IPS DF 4.7 (cell line): ENCODE measurements at regions not wholly inside any gene's neighbourhood (a gene's known extent, or its start where the extent isn't known, plus 50 kb on each side); places are given as distances from the start of the nearest gene placed in this dataset.
"Not testable (repeated sequence)": the region's sequence is repeated elsewhere in the genome, so short reads cannot be mapped to it uniquely, and the experiment has no call there.

Experiments used
- DNase-seq: peaks from one replicate; pipeline ENCODE4 v3.0.0-alpha.2; 2013; ENCODE audit warnings: low spot score; ENCODE audit errors: extremely low read depth

DNA sequence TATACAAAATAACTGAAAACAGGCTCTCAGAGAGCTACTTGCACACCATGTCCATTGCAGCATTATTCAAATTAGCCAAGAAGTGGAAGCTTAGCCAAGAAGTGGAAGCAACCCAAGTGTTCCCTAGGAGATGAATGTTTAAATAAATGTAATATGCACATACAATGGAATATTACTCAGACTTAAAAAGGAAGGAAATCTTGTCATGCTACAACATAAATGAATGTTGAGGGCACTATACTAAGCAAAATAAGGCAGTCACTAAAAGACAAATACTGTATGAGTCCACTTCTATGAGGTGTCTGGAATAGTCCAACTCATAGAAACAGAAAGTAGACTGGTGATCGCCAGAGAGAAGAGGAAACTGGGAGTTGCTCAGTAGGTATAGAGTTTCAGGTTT, 438.1 kb downstream of the MAT2B start:
- no peak for DNase-seq

DNA sequence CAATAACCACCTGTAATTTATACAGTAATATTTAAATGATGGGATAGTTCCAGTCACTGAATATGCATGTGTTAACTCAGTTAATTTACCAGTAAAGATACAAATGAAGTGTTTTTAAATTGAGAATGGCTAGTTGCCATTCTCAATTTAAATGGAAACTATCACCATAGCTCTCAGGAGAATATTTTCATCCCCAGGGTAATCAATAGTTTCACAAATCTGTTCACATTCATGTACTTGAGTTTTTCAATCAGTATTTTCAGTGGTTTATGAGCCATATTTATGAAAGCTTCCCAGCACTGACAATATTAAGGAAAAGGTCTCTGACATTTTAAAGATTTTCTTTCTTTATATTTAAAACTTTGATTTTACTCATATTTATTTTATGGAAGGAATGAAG, 439.3 kb downstream of the MAT2B start:
- no peak for DNase-seq

DNA sequence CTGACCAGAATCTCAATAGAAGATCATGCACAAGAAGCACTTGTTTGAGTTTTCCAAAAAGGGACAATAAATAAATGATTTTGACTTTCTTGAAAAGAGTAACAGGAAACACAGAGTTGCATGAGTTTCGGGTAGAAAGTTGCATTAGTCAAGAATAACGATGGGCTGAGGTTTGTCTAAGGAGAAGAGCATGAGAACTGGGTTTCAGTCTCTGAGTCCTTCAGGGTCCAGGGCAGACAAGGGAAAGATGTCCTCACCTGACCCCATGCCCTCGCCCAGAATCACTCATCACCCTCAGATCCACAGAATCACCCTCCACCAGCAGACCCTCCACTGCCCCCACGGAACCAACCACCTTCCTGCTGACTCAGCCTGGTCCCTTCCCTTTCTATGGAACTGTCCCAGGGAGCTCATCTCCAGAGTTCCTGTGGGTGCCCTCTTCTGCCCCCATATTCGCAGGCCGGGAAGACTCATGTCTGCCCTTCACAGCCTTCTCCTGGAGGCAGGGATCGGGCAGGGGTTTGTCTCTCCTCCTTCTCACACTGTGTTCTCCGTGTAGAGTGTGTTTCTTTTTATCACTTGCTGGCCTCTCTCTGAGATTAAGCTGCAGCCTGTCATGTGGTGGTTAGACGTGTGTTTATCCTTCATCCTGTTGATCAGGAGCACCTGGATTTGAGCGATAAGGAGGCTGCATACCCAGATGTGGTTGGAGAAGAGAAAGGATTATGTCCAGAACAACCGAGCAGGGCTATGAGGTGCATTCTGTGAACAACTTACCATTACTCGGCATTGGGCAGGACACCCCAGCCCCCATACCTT, 442.6 kb downstream of the MAT2B start:
- no peak for DNase-seq

DNA sequence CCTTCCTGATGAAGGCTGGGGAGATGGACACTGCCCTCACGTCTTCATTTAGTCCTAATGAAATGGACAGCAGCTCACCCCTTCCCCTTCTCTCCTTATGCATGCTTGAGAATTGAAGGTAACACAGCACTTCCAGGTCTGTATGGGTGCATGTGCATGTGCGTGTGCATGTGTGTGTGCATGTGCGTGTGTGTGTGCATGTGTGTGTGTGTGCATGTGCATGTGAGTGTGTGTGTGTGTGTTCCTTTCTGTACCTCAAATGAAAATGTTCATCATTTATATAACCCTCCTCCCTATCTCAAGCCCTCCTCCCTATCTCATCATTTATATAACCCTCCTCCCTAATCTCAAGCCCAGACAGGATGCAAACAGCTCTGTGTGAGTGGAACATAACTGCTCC, 444.8 kb downstream of the MAT2B start:
- no peak for DNase-seq

DNA sequence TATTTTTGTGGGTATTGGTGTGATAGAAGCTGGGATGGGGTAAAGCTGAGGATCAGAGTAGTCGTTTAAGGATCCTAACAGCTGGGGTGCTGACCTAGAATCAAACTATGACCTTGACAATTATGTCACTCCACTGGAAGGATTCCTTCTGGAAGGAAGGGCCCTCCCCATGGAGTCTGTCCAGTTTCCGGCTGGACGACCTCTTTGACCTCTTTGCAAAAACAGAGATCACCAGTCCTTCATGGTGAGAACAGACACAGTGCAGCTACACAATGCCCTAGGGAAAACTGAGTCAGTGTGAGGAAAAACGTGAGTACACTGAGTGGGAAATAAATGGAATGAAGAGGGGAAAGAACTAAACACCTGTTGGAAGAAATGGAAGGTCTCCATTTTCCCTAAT, 445.6 kb downstream of the MAT2B start:
- no peak for DNase-seq

DNA sequence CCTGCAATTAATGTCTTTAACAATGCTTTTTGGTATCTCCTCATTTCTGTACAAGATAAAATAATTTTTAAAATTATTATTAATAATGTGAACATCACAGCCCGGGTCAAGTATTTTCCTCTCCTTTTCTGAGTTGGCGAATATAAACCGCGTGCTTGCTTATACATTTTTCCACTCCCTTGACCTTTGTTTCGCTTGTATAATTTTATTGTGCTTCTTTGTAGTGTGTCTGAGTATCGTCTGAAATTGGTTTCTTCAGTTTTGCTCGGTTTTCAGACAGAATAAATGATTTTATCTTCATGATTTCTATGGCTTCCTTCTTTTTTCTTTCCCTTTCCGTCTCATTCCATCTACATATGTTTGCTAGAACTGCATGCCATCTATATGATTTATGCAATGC, 448.5 kb downstream of the MAT2B start:
- DNase-seq, result no peak

DNA sequence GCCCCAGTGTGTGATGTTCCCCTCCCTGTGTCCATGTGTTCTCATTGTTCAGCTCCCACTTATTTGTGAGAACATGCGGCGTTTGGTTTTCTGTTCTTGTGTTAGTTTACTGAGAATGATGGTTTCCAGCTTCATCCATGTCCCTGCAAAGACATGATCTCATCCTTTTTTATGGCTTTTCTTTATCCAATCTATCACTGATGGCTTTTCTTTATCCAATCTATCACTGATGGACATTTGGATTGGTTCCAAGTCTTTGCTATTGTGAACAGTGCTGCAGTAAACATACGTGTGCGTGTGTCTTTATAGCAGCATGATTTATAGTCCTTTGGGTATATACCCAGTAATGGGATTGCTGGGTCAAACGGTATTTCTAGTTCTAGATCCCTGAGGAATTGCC, 455.8 kb downstream of the MAT2B start:
- not testable (repeated sequence) for DNase-seq

DNA sequence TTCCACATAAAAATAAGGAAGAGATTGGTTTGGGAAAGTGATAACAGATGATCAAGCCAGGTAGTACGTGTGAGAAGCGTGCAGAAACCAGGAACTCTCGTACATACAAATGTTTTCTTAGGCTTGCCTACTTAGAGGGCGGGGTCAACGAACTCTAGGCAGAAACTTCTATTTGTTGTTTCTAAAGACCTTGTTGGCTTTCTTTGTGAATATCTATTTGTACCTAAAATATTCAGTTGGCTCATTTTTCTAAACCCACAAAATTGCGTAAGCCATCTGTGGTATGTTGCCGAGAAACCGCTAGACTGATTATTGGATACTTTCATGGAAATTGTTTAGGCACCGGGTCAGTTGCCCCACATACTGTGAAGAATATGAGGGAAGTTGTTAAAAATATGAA, 458.5 kb downstream of the MAT2B start:
- no peak for DNase-seq

DNA sequence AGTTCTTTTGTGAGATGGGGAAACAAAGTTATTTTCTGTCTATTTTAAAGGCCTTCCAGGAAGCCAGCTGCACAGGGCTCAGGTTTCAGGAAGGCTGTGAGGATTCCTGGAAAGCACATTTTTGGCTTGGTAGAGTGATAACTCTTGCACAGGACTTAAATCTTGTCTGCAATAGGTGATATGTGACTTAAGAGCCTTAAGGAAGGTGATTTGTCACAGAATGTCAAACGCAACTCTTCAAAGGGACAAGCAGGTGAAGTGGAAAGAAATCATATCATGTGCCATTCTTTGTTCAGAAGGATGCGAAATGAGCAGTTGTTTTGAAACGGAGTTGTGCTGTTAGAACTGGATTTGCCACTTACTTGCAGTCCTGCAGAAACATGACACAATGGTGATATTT, 459.3 kb downstream of the MAT2B start:
- no peak for DNase-seq

DNA sequence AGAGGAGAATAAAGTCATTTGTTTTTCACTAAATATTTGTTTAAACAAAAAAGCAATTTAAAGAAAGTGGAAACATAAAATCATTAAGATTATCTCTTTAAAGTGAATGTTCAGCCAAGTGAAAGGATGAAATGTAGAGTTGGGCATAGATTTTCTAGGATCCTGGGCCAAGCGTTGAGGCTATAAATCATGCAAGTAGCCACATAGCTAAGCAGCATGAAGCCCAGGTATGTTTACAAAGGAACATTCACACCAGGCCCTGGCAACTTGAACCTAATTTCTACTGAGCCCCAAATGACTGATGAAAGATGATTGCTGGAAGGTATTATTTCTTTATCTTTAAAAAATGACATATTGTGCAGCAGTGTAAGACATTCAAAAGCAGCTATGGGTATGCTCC, 461.8 kb downstream of the MAT2B start:
- DNase-seq, result no peak

DNA sequence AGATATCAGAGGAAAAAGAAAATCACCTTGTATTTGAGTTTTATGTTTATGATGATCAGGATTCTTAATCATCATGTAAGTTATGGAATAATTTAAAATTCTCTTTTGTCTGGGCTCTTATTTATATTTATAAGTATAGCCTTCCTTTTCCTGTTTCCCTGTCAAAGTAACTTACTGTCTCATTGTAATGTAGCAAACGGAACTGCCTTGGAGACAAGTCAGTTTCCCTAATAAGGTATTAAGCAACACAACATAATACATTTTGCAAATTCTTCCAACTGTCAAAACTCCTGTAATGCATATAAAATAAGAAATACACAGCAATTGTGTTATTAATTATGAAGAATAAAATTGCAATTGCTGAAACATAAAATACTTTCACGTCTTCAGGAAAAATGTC, 463.2 kb downstream of the MAT2B start:
- no peak for DNase-seq

DNA sequence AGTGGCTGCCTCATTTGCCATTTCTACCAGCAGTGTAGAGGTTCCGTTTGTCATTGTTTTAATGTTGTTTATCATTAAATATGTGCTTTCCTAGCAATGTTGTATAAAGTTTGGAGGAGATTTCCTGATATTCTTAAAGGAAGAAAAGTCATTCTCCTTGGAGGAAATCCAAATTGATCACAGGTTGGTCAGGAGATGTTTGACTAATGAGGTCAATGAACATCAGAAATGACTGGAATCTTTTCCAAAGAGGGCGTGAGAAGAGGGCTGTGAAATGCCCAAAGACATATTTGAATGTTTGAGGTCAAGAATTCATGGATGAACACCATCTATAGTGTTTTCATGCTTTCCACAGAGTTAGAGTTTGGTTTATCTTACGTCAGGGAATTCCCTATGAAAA, 471.3 kb downstream of the MAT2B start:
- no peak for DNase-seq

DNA sequence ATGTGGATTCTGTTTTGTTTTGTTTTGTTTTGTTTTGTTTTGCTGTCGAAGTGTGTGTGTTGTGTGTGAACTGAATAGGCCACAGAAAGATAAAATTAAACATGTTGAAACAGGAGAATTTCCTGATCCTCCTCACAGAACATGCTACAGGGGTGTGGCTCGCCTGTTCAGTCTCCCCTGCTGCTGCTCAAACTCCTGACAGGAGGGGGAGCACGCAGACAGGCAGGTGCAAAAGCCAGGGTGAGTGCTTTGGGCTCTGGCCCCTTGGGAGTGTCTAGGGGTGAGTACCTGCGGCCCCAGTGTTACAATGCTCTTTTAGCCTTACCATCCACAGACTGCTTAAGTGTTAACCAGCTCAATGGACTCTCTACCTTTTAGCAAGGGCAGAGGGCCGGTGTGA, 473.5 kb downstream of the MAT2B start:
- DNase-seq, result no peak

DNA sequence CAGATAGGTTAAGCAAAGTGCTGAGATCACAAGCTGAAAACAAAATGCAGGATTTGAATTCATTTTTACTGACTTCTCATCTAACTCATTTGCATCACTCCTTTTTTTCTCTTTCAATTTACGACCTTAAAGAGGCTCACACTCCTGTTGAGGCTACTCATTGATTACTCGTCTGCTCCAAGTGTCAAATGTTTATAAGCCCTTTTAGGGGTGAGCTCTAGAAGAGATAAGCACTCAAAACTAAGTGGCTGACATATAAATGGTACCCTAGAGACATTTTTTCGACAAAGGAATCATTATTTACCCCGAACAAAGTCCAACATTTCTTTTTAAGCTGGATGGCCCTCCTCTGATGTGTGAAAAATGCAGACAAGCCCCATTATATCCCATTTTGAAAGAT, 483.1 kb downstream of the MAT2B start:
- DNase-seq, result no peak

DNA sequence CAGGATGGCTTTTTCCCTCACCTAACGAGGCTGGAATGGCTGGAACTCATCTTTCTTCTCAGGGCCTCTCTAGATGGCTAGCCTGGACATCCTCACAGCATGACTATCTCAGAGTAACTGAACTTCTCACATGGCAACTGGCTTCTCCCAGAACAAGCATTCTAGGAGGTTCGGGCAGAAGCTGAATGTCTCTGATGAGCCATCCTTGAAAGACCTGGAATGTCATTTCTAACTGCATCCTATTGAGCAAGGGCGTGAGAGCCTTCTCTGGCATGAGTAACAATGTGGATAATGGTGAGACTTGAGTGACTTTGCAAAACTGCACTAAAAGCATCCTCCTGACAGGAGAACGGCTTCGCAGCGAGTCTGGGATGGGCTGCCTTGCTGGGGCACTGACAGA, 487.7 kb downstream of the MAT2B start:
- no peak for DNase-seq

DNA sequence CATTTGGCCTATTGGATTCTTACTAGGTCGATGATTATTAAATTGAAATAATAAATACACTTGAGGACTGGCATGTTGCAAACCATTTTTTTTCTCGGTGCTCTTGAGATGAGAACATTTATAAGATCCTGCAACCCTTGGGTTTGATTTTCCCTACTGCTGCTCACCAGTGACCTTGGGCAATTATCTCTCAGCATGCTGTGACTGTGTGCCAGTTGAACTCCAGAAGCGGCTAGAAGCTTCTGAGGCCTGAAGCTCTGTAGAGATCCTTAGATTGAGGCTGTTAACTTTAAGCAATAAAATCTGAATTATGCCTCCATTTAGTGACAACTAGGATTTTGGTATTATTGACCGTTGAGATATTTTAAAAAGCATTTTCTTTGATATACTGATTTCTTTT, 489.8 kb downstream of the MAT2B start:
- DNase-seq, result no peak

DNA sequence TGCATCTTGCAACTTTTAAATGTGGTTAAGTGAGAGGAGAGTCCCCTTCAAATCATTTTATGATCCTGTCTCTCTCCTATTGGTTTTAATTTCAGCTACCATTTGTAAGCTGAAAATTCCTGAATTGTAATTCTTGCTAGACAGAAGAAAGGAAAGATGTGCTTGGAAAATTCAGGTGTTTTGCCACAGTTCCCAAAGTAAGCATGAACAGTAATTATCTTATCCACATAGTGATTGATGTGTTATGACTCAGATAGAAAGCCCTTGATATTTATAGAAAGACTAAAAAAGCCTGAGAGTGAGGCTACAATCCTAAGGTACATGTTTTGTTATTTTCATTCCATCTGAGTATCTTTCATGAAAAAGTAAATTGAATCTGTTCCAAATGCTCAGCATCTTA, 492.5 kb downstream of the MAT2B start:
- DNase-seq, result no peak

DNA sequence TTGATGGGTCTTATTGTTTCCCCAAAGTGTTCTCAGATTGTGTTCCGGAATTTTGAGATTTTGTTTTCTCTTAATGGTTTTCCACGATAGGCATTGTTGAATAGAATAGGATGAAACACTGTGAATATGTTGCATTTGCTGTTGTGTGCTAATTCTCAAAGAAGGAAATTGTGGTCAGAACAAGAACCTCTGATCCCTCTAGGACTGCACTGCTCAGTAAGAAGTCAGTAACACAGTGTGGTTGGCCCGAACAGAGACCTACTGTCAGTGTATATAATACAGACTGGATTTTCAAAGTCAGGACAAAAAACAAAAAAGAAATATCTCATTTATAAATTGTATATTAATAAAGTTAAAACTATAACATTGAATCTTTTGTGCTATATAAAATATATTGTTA, 494.8 kb downstream of the MAT2B start:
- DNase-seq, result no peak

DNA sequence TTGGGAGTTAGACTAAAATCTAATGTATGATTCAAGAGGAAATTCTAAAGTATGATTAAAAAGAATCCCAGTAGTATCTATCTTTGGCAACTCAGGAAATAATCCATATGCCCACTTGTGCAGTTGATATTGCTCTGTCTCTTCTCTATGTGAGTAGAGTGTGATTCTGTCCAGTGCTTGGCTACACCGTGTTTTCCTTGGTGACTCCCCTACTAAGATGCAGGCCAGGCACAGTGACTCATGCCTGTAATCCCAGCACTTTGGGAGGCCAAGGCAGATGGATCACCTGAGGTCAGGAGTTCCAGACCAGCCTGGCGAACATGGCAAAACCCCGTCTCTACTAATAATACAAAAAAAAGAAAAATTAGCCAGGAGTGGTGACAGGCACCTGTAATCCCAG, 495.4 kb downstream of the MAT2B start:
- no peak for DNase-seq

DNA sequence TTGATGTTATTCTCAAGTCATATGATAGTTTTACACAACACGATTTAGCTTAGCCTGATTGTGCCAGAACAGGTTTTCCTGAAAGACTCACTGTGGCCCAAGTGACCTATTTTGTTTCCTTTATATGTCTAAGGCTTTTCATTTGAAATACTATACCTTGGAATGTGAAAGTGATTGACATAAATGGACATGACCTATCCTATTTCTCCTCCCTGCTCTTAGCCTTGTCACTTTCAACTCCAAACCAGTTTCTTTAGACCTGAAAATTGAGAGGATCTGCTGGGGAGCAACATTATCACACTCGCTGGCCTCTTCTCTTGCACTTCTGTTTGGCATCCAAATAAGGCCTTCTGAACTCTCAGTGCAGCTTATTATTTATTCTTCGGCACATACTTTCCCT, 496.8 kb downstream of the MAT2B start:
- no peak for DNase-seq

DNA sequence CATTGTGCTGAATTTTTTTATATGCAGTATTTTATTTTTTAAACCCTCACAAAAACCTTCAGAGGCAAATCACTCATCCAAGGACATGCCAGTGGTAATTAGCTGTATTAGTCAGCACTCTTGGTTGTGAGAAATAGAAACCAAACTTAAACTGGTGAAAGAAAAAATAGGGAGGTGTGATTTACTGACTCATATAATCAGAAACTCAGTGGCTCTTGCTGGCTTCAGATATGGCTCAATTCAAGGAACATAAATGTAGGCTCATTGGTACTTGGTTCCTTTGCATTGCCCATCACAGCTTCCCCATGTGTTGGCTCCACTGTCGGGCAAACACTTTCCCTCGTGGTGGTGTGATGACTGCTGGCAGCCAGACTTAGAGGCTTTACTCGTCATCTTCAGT, 497.2 kb downstream of the MAT2B start:
- DNase-seq, result no peak

DNA sequence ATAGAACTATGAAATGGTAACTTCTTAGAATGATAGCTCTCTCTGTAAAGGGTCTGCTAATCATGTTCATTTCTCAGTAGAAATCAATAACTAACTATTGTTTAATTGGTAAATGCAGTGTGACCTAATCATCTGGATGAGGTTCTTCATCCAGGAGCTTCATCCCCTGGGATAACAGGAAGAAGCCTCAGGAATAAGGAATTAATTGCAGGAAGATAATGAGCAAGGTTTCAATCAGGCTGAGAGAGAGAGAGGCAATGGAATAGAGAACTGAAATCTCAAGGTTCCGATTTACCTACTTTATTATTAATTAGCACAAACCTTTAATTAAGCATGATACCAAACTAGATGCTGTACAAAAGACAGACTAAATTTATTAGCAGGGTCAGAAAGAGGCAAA, 499.7 kb downstream of the MAT2B start:
- no peak for DNase-seq

DNA sequence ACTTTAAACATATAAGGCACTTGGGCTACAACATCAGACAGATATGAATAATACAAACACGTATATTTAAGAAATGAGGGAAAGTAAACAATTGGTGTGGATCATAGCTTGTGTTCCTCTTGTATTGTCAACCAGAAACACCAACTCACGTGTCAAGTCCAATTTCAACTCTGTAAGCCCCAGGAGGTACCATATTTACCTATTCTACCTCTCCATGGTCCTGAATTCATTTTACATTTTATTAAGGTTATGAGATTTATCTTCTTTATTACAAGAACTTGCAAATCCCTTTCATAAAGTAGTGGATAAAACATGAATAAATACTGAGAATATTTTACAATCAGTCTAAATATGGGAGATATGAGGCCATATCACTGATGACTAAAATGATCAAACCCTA, 501.6 kb downstream of the MAT2B start:
- DNase-seq, result no peak

DNA sequence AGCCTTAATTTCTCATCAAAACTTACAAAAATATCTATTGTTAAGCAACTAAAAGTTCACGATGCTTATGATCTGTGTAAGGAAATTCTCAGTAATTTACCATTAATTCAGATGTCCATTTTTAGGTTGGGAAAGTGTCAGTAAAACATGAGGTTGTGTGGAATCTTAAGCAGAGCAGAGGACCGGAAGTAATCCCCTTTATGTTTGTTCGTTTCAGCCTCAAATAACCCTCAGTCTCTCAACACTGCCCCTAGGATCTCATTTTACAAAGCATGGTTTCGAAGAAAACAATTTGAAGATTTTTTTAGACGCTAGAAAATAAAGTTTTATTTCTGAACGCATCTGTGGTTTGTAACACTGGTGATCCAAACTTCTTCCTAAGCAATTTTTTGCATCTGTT, 504.2 kb downstream of the MAT2B start:
- DNase-seq, result no peak
